ENCODE measurements at regions not wholly inside any gene's neighbourhood (a gene's known extent, or its start where the extent isn't known, plus 50 kb on each side); places are given as distances from the start of the nearest gene placed in this dataset.

DNA sequence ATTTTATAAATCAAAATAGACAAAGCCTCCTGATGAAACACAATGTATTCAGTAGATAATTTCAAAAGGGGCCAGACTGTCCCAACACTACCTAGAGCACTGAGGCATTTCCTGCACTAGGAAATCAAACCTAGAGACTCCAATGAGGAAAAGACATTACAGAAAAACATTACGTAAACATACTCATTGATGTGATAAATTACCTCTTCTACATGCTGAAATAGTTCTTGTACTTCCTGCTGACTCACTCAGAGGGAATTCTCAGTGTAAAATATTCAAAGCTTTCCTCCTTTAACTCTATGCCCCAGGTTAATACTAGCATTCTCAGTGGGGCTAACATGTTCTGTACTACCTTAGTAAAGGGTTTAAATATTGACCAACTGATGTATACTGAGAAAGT is 178.0 kb downstream of the ESM1 start:
- TF ChIP-seq, protein P1, sequence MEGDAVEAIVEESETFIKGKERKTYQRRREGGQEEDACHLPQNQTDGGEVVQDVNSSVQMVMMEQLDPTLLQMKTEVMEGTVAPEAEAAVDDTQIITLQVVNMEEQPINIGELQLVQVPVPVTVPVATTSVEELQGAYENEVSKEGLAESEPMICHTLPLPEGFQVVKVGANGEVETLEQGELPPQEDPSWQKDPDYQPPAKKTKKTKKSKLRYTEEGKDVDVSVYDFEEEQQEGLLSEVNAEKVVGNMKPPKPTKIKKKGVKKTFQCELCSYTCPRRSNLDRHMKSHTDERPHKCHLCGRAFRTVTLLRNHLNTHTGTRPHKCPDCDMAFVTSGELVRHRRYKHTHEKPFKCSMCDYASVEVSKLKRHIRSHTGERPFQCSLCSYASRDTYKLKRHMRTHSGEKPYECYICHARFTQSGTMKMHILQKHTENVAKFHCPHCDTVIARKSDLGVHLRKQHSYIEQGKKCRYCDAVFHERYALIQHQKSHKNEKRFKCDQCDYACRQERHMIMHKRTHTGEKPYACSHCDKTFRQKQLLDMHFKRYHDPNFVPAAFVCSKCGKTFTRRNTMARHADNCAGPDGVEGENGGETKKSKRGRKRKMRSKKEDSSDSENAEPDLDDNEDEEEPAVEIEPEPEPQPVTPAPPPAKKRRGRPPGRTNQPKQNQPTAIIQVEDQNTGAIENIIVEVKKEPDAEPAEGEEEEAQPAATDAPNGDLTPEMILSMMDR (optimal IDR thresholded peaks at IDR 0.05 in 1 of 3, IDR thresholded peaks at IDR 0.05 in 1 of 3, conservative IDR thresholded peaks at IDR 0.05 in 1 of 3; ENCODE audit: extremely low read depth in 1 of 3, insufficient read depth in 2 of 3, low read length in 3 of 3), result no peak
- no peak for TF ChIP-seq EZH2 (IDR thresholded peaks at IDR 0.05; ENCODE audit: low read length)

Data from keratinocyte (primary cell).